ENCODE measurements at regions not wholly inside any gene's neighbourhood (a gene's known extent, or its start where the extent isn't known, plus 50 kb on each side); places are given as distances from the start of the nearest gene placed in this dataset.

DNA sequence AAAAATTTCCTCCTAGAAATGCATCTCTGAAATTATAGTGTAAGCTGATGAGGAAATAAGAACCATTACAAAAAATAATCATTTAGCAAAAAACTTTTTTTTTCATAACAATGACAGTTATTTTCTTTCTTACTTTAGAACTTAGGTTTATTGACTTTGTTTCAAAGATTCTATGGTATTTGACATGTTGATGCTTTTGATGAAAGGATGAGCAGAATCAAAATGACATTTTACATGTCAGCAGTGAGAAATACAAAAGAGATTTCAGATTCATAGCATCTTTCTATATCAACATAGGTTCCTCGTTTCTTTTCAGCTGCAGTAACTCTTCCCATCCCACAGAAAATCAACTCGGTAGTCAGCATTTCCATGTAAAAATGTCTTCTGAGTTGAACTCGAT lies 1226.6 kb upstream of the C9orf72 start:
- Histone ChIP-seq H3K36me3 (no peaks in the 10 kb centered on the region), H3K4me1 (no peaks in the 10 kb centered on the region), H3K27me3 (ENCODE audit: low read depth) (no peaks in the 10 kb centered on the region), H3K27ac (replicated peaks) (no peak overlapping the region), H3K4me3 (no peak overlapping the region), H3K9me3 (replicated peaks) (no peaks in the 10 kb centered on the region)
- intact Hi-C loops (cut with micrococcal nuclease): no loop called here
- TF ChIP-seq, protein P1, sequence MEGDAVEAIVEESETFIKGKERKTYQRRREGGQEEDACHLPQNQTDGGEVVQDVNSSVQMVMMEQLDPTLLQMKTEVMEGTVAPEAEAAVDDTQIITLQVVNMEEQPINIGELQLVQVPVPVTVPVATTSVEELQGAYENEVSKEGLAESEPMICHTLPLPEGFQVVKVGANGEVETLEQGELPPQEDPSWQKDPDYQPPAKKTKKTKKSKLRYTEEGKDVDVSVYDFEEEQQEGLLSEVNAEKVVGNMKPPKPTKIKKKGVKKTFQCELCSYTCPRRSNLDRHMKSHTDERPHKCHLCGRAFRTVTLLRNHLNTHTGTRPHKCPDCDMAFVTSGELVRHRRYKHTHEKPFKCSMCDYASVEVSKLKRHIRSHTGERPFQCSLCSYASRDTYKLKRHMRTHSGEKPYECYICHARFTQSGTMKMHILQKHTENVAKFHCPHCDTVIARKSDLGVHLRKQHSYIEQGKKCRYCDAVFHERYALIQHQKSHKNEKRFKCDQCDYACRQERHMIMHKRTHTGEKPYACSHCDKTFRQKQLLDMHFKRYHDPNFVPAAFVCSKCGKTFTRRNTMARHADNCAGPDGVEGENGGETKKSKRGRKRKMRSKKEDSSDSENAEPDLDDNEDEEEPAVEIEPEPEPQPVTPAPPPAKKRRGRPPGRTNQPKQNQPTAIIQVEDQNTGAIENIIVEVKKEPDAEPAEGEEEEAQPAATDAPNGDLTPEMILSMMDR (IDR thresholded peaks at IDR 0.05; ENCODE audit: borderline replicate concordance): no peak
- no peak for DNase-seq

DNA sequence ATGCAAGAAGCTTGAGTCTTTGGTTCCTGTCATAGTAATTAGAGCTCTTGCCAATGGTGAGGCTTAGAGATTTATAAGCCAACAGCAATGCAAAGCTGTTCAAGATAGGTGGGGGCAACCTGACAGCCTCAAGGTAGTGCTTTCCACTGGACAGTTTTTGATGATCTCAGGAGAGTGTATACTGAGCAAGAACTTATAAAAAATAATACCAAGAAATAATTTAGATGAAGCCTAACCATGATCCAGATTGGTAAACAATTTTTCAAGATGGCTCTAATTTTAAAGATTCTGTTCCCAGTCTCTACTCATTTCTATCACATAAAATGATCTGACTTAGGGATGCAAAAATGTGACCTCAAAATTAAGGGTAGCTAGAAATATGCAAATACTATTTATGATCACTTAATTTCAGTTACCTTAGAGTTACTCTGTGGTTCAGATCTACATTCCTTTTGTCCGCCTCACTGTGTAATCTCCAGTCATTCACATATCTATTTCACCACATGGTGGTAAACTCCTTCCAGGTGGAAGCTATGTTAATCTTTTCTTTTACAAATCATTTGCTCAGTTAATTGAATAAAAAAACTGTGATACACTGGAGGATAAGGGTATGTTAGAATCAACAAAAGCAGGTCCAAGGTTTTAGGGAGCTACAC lies 1228.0 kb upstream of the C9orf72 start:
- Histone ChIP-seq H3K4me1 (no peaks in the 10 kb centered on the region), H3K27ac (replicated peaks) (no peak overlapping the region), H3K36me3 (no peaks in the 10 kb centered on the region), H3K27me3 (ENCODE audit: low read depth) (no peaks in the 10 kb centered on the region), H3K4me3 (no peak overlapping the region), H3K9me3 (replicated peaks) (no peaks in the 10 kb centered on the region)
- no peak for DNase-seq
- intact Hi-C loops (cut with micrococcal nuclease): no loop called here
- TF ChIP-seq, protein P1 (IDR thresholded peaks at IDR 0.05; ENCODE audit: borderline replicate concordance): no peak

DNA sequence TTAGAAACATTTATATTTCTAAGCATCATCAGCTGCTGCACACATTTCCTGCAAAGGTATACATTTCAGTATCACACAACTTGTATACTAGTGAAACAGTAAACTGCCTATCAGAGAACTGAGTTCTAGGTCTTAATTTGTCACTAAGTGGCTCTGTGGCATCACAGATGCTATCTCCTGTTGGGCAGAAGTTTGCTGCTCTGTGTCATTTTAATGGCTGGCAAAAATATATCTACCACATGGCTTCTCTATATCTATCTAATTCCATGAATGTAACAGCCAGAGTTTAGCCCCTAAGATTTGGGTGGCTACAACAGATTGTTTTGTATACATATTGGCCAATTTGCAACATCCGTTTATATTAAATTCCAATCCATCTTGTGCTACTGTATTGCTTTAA lies 1231.9 kb upstream of the C9orf72 start:
- H3K27ac ChIP-seq (replicated peaks): no peak overlapping the region
- no peak overlapping the region for H3K4me3 ChIP-seq
- no peak for DNase-seq
- no peaks in the 10 kb centered on the region for H3K9me3 ChIP-seq (replicated peaks)
- no peaks in the 10 kb centered on the region for H3K36me3 ChIP-seq
- TF ChIP-seq, protein P1 (IDR thresholded peaks at IDR 0.05; ENCODE audit: borderline replicate concordance): no peak
- H3K4me1 ChIP-seq: no peaks in the 10 kb centered on the region
- no peaks in the 10 kb centered on the region for H3K27me3 ChIP-seq (ENCODE audit: low read depth)
- intact Hi-C loops (cut with micrococcal nuclease): no loop called here

DNA sequence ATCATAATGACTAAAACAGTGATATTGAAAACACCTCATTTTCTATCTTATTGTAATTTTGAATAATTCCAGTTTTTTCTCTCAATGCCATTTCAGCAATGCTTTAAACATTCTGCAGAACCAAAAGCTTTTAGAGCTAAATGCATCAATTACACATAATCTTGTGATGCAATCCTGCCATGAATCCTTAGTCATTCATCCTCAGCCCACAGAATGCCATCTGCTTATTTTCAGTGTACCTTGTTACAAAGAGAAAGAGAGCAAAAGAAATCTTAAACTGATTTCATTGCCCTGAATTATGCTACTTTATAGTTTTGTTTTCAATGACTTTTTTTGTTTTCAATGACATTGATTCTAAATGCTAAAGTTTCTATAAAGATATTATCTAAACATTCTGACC lies 1234.8 kb upstream of the C9orf72 start:
- no peak overlapping the region for H3K4me3 ChIP-seq
- no peak for DNase-seq
- H3K4me1 ChIP-seq: no peaks in the 10 kb centered on the region
- H3K27me3 ChIP-seq (ENCODE audit: low read depth): no peaks in the 10 kb centered on the region
- TF ChIP-seq, protein P1 (IDR thresholded peaks at IDR 0.05; ENCODE audit: borderline replicate concordance): no peak
- intact Hi-C loops (cut with micrococcal nuclease): no loop called here
- no peaks in the 10 kb centered on the region for H3K9me3 ChIP-seq (replicated peaks)
- no peaks in the 10 kb centered on the region for H3K36me3 ChIP-seq
- H3K27ac ChIP-seq (replicated peaks): no peak overlapping the region

DNA sequence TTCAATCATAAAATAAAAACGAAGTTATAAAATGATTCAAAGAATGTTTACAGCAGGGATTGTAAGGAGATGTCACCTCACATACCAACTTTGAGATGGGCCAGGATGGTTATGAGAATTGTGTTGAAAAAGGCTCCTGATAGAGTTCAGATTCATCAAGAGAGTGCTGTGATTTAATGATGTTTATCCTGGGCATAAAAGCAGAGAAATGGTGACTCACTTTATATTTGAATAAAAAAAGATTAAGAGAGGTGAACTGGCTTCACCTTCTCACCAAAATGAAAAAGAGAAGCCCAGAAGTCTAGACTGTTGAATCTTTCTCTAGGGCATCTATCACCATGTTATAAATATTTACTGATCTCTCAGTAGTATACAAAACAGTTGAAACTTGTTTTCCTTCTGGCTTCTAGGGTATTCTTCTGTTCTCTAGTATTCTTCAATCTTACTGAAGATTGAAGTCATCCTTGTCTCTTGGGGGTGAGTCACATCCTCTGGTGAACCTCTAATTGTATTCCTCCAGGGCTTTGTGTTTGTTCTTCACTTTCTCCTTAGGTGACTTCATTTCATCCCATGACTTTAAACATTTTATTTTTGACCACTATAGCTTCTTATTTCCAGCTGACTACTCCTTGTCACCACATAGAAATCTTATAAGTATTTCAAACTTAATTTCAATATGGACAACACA lies 1237.3 kb upstream of the C9orf72 start:
- TF ChIP-seq, protein P1 (IDR thresholded peaks at IDR 0.05; ENCODE audit: borderline replicate concordance): no peak
- Histone ChIP-seq H3K27me3 (ENCODE audit: low read depth) (no peaks in the 10 kb centered on the region), H3K4me3 (no peak overlapping the region), H3K4me1 (no peaks in the 10 kb centered on the region), H3K9me3 (replicated peaks) (no peaks in the 10 kb centered on the region), H3K27ac (replicated peaks) (no peak overlapping the region), H3K36me3 (no peaks in the 10 kb centered on the region)
- no peak for DNase-seq
- intact Hi-C loops (cut with micrococcal nuclease): no loop called here

Data from left ventricle myocardium inferior (tissue), 1 donor.